ENCODE measurements at regions not wholly inside any gene's neighbourhood (a gene's known extent, or its start where the extent isn't known, plus 50 kb on each side); places are given as distances from the start of the nearest gene placed in this dataset.

DNA sequence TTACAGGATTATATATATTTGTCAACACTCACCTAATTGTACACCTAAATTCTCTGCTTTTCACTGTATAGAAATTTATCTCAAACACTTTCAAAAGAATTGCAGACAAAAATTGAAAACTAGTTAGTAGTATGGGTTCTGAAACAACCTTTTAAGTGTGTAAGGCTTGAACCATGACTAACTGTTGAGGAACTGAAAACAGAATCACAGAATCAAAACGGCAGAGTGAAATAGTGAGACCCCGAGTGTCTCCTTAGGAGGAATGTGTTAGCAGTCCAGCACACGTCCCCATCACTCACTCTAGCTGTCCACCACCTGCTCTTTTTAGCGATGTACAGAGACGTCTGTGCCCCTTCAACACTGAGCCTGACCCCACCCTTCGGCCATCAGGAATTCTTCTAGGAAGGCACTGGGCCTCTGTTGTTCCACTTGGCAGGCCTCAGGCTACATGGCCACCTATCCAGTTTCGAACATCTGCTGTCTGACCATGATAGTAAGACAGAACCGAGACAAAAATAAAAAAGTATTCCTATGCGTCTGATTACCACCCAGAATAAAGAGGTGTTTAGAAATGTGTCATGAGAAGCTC lies 227.4 kb downstream of the C6orf118 start:
- no peak overlapping the region for H3K4me3 ChIP-seq (ENCODE audit: control insufficient read depth, low read depth, low read length)
- DNase-seq (ENCODE audit: low read depth), result no peak
- TF ChIP-seq, protein P1, sequence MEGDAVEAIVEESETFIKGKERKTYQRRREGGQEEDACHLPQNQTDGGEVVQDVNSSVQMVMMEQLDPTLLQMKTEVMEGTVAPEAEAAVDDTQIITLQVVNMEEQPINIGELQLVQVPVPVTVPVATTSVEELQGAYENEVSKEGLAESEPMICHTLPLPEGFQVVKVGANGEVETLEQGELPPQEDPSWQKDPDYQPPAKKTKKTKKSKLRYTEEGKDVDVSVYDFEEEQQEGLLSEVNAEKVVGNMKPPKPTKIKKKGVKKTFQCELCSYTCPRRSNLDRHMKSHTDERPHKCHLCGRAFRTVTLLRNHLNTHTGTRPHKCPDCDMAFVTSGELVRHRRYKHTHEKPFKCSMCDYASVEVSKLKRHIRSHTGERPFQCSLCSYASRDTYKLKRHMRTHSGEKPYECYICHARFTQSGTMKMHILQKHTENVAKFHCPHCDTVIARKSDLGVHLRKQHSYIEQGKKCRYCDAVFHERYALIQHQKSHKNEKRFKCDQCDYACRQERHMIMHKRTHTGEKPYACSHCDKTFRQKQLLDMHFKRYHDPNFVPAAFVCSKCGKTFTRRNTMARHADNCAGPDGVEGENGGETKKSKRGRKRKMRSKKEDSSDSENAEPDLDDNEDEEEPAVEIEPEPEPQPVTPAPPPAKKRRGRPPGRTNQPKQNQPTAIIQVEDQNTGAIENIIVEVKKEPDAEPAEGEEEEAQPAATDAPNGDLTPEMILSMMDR (IDR thresholded peaks at IDR 0.05; ENCODE audit: control insufficient read depth, insufficient read depth, low read depth, low read length, missing control alignments), result no peak

DNA sequence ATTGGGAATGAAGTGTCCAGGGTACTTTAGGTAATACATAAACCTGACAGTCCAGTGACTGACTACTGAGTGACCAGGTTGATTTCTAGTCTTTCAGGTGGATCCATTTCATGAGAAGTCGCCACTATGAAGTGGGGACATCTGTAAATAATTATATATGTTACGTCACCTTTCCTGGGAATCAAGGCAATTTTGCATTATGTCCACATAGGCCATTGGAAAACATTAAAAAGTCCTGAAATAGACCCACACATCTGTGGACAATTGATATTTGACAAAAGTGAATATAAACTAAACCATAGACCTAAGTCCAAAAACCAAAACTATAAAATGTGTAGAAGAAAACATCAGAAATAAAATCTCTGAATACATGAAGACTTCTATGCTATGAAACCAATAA lies 231.5 kb downstream of the C6orf118 start:
- TF ChIP-seq, protein P1 (IDR thresholded peaks at IDR 0.05; ENCODE audit: control insufficient read depth, insufficient read depth, low read depth, low read length, missing control alignments), result no peak
- no peak overlapping the region for H3K4me3 ChIP-seq (ENCODE audit: control insufficient read depth, low read depth, low read length)
- no peak for DNase-seq (ENCODE audit: low read depth)

DNA sequence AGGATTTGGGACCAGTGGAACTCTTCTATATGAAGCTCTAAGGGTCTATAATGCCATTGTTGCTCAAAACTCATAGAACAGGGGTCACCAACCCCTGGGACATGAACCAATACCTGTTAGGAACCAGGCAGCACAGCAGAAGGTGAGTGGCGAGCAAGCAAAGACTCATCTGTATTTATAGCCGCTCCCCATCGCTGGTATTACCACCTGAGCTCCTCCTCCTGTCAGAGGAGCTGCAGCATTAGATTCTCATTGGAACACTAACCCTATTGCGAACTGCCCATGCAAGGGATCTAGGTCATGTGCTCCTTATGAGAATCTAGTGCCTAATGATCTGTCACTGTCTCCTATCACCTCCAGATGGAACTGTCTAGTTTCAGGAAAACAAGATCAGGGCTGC lies 237.5 kb downstream of the C6orf118 start:
- DNase-seq (ENCODE audit: low read depth), result no peak
- TF ChIP-seq, protein P1 (IDR thresholded peaks at IDR 0.05; ENCODE audit: control insufficient read depth, insufficient read depth, low read depth, low read length, missing control alignments), result no peak
- no peak overlapping the region for H3K4me3 ChIP-seq (ENCODE audit: control insufficient read depth, low read depth, low read length)

DNA sequence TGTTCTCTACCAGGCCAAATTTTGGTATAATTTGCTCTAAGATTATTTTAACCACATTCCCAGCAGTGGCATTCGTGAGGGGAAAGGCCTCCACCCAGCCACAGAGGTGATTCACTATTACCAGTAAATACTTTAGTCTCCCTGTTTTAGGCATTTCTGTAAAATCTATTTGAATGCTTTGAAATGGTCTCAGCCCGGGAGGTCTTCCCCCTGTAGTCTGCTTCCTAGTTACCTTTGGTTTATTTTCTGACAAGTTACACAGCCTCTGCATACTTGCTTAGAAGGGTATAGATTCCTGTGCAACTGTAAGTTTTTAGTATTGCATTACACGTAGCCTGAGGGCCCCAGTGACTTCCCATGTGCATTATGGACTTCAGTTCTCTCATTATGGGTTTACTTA lies 248.7 kb downstream of the C6orf118 start:
- TF ChIP-seq, protein P1 (IDR thresholded peaks at IDR 0.05; ENCODE audit: control insufficient read depth, insufficient read depth, low read depth, low read length, missing control alignments), result no peak
- DNase-seq (ENCODE audit: low read depth), result peak; percentile 44
- H3K4me3 ChIP-seq (ENCODE audit: control insufficient read depth, low read depth, low read length), result no peak overlapping the region

DNA sequence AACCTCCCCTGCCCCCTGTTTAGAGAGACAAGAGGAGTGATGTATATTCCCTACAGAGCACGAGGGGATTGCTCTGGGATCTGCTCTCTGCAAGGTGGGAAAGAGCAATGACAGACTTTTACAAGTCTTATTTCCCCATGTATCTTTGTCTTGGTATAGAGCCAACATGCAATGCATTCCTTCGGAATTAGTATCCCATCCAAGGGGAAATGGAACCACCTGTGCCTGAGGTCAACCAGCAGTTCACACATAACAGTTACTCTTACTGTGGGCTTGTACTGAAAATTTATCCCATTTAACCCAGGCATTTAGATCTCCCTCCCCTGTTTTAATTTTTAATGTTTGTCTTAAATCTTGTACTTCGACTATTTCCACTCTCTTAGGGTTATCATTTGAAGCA lies 250.4 kb downstream of the C6orf118 start:
- DNase-seq (ENCODE audit: low read depth), result no peak
- no peak overlapping the region for H3K4me3 ChIP-seq (ENCODE audit: control insufficient read depth, low read depth, low read length)
- TF ChIP-seq, protein P1 (IDR thresholded peaks at IDR 0.05; ENCODE audit: control insufficient read depth, insufficient read depth, low read depth, low read length, missing control alignments), result no peak

DNA sequence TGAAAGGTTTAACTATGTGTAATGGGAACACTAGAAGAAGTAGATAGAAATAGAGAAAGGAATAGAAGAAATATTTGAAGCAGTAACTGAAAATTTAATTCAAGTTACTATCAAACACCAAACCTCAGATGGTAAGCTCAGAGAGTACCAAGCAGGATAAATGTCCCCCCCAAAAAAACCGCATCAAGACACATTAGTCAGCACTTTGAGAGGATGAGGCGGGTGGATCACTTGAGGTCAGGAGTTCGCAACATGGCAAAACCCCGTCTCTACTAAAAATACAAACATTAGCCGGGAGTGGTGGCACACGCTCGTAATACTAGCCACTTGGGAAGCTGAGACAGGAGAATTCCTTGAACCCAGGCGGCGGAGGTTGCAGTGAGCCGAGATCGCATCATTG lies 253.1 kb downstream of the C6orf118 start:
- TF ChIP-seq, protein P1 (IDR thresholded peaks at IDR 0.05; ENCODE audit: control insufficient read depth, insufficient read depth, low read depth, low read length, missing control alignments), result no peak
- no peak overlapping the region for H3K4me3 ChIP-seq (ENCODE audit: control insufficient read depth, low read depth, low read length)
- no peak for DNase-seq (ENCODE audit: low read depth)

DNA sequence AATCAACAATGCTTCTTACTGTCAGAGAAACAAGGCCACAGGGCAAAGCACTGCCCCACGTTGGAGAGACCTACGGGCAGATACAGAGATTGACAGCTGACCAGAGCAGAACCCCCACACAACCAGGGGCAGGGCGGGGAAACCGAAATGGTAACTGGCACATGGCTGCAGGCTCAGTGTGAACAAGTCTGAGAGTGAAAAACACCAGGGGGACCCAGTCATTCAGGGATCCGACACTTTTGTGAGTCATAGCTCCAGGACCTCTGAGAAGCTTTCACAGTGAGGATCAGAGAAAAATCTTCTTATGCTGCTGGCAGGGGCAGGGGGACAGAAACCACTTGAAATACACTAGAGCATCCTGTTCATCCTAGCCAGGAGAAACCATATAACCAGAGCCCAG lies 254.2 kb downstream of the C6orf118 start:
- TF ChIP-seq, protein P1 (IDR thresholded peaks at IDR 0.05; ENCODE audit: control insufficient read depth, insufficient read depth, low read depth, low read length, missing control alignments), result peak; percentile 63
- DNase-seq (ENCODE audit: low read depth), result no peak
- no peak overlapping the region for H3K4me3 ChIP-seq (ENCODE audit: control insufficient read depth, low read depth, low read length)

Measured in AG09309 (cell line).